PC-3 (cell line): ENCODE measurements at regions not wholly inside any gene's neighbourhood (a gene's known extent, or its start where the extent isn't known, plus 50 kb on each side); places are given as distances from the start of the nearest gene placed in this dataset.

Experiments
- EZH2phosphoT487 ChIP-seq: fragments of 300-600 bp; sonication (generic); IDR thresholded peaks from 2 replicates; pipeline ENCODE4 v1.6.1; 2018; ENCODE audit warnings: mild to moderate bottlenecking, antibody characterized with exemption, low read length, borderline replicate concordance
- TF ChIP-seq, protein P1 (sequence below): fragments of 300-600 bp; sonication (generic); conservative IDR thresholded peaks from 2 replicates; pipeline ENCODE4 v1.5.1; 2017; ENCODE audit warnings: antibody characterized with exemption, low read depth, mild to moderate bottlenecking, low read length

GRCh38 chr18:14999085-14999975, 251.4 kb downstream of the ANKRD30B start:
- TF ChIP-seq, protein P1, sequence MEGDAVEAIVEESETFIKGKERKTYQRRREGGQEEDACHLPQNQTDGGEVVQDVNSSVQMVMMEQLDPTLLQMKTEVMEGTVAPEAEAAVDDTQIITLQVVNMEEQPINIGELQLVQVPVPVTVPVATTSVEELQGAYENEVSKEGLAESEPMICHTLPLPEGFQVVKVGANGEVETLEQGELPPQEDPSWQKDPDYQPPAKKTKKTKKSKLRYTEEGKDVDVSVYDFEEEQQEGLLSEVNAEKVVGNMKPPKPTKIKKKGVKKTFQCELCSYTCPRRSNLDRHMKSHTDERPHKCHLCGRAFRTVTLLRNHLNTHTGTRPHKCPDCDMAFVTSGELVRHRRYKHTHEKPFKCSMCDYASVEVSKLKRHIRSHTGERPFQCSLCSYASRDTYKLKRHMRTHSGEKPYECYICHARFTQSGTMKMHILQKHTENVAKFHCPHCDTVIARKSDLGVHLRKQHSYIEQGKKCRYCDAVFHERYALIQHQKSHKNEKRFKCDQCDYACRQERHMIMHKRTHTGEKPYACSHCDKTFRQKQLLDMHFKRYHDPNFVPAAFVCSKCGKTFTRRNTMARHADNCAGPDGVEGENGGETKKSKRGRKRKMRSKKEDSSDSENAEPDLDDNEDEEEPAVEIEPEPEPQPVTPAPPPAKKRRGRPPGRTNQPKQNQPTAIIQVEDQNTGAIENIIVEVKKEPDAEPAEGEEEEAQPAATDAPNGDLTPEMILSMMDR, result no peak
- TF ChIP-seq EZH2phosphoT487, result no peak
